Fibroblast of the conjunctiva (primary cell): ENCODE measurements at regions not wholly inside any gene's neighbourhood (a gene's known extent, or its start where the extent isn't known, plus 50 kb on each side); places are given as distances from the start of the nearest gene placed in this dataset.

Source experiments
- DNase-seq: peaks from one replicate; pipeline ENCODE4 v3.0.0-alpha.2; 2010; ENCODE audit warnings: low read depth

DNA sequence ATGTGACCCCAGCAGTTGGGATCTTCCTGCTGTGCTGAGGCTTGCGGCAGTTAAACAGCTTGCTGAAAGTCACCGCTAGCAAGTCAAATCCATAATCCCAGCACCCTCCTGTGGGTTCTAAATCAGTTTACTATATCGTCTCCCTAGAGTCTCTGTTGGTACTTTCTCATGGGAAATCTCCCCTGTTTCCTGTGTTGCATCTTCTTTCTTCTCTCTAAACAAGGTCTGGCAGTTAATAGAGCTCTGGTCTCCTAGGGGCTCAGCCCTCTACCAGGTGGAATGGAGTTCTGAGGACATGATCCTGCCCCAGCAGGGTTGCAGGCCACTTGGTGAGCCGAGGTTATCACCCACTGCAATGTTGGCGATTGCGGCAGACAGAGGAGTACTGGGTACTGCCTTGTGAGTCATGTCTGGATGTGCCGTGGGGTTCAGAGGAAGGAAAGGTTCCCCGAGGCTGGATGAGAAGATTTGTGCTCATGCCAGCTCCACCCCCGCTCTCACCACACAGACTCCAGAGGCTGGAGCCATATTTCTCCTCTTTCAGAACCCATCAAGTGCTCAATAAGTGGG lies 59.4 kb upstream of the SIX2 start:
- DNase-seq = no peak

DNA sequence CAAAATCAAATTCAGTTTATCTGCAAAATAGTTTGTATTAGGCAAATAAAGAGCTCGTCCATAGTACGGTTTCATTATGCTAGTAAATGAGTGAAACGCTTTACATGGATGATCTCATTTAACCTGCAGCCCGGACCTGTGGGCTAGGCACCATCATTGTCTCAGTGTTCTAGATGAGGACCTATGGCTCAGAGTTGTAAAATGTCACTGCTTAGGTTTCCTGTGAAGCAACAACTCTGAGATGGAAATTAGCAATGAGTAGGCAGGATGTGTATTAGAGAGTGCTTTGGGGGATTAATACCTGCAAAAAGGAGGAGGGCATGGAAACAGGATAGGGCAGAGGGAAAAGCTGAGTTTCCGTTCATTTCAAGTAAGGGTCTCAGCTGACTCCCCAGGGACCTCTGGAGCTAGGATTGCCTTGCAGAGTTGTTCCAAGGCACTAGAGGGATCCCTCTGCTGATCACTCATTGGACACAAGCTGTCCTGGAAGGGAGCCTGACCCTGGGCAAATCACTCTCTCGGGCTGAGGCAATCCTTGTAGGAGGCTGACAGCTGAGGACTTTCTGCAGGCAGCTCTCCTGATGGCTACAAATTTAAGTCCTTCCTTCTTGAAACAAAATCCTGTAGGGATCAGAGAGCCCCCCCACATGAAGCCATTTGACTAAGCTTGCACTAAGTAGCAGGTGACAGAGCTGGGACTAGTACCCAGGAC lies 58.8 kb upstream of the SIX2 start:
- DNase-seq = peak; percentile 3
